ENCODE measurements at regions not wholly inside any gene's neighbourhood (a gene's known extent, or its start where the extent isn't known, plus 50 kb on each side); places are given as distances from the start of the nearest gene placed in this dataset.

- TF ChIP-seq ZNF391 (tag by site-specific recombination; IDR thresholded peaks at IDR 0.05; ENCODE audit: borderline replicate concordance, low read depth) (no peak), PRDM2 (tag by site-specific recombination; IDR thresholded peaks at IDR 0.05; ENCODE audit: borderline replicate concordance) (no peak), ZNF169 (tag by site-specific recombination; IDR thresholded peaks at IDR 0.05) (no peak), KLF16 (tag by site-specific recombination; IDR thresholded peaks at IDR 0.05) (no peak), ZNF501 (tag by site-specific recombination; IDR thresholded peaks at IDR 0.05) (no peak), ZEB2 (tag by site-specific recombination; IDR thresholded peaks at IDR 0.05) (no peak), ZNF629 (tag by site-specific recombination; IDR thresholded peaks at IDR 0.05) (no peak), OSR2 (tag by site-specific recombination; IDR thresholded peaks at IDR 0.05) (no peak), ZNF561 (tag by site-specific recombination; IDR thresholded peaks at IDR 0.05; ENCODE audit: borderline replicate concordance) (no peak), MYNN (tag by site-specific recombination; IDR thresholded peaks at IDR 0.05; ENCODE audit: borderline replicate concordance) (no peak)
- TF ChIP-seq, protein P1, sequence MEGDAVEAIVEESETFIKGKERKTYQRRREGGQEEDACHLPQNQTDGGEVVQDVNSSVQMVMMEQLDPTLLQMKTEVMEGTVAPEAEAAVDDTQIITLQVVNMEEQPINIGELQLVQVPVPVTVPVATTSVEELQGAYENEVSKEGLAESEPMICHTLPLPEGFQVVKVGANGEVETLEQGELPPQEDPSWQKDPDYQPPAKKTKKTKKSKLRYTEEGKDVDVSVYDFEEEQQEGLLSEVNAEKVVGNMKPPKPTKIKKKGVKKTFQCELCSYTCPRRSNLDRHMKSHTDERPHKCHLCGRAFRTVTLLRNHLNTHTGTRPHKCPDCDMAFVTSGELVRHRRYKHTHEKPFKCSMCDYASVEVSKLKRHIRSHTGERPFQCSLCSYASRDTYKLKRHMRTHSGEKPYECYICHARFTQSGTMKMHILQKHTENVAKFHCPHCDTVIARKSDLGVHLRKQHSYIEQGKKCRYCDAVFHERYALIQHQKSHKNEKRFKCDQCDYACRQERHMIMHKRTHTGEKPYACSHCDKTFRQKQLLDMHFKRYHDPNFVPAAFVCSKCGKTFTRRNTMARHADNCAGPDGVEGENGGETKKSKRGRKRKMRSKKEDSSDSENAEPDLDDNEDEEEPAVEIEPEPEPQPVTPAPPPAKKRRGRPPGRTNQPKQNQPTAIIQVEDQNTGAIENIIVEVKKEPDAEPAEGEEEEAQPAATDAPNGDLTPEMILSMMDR (tag by site-specific recombination; IDR thresholded peaks at IDR 0.05), result no peak
- TF ChIP-seq, protein P2, sequence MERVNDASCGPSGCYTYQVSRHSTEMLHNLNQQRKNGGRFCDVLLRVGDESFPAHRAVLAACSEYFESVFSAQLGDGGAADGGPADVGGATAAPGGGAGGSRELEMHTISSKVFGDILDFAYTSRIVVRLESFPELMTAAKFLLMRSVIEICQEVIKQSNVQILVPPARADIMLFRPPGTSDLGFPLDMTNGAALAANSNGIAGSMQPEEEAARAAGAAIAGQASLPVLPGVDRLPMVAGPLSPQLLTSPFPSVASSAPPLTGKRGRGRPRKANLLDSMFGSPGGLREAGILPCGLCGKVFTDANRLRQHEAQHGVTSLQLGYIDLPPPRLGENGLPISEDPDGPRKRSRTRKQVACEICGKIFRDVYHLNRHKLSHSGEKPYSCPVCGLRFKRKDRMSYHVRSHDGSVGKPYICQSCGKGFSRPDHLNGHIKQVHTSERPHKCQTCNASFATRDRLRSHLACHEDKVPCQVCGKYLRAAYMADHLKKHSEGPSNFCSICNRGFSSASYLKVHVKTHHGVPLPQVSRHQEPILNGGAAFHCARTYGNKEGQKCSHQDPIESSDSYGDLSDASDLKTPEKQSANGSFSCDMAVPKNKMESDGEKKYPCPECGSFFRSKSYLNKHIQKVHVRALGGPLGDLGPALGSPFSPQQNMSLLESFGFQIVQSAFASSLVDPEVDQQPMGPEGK (tag by site-specific recombination; IDR thresholded peaks at IDR 0.05), result no peak
- TF ChIP-seq, protein P3, sequence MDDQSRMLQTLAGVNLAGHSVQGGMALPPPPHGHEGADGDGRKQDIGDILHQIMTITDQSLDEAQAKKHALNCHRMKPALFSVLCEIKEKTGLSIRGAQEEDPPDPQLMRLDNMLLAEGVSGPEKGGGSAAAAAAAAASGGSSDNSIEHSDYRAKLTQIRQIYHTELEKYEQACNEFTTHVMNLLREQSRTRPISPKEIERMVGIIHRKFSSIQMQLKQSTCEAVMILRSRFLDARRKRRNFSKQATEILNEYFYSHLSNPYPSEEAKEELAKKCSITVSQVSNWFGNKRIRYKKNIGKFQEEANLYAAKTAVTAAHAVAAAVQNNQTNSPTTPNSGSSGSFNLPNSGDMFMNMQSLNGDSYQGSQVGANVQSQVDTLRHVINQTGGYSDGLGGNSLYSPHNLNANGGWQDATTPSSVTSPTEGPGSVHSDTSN (CRISPR knock-in tag; IDR thresholded peaks at IDR 0.05), result no peak
- TF ChIP-seq, protein P4, sequence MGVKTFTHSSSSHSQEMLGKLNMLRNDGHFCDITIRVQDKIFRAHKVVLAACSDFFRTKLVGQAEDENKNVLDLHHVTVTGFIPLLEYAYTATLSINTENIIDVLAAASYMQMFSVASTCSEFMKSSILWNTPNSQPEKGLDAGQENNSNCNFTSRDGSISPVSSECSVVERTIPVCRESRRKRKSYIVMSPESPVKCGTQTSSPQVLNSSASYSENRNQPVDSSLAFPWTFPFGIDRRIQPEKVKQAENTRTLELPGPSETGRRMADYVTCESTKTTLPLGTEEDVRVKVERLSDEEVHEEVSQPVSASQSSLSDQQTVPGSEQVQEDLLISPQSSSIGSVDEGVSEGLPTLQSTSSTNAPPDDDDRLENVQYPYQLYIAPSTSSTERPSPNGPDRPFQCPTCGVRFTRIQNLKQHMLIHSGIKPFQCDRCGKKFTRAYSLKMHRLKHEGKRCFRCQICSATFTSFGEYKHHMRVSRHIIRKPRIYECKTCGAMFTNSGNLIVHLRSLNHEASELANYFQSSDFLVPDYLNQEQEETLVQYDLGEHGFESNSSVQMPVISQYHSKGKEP (tag by site-specific recombination; IDR thresholded peaks at IDR 0.05), result no peak
Measured at GRCh38 chr16:54724346-54724925, 206.2 kb upstream of the IRX5 start.
